ENCODE measurements at regions not wholly inside any gene's neighbourhood (a gene's known extent, or its start where the extent isn't known, plus 50 kb on each side); places are given as distances from the start of the nearest gene placed in this dataset.

DNA sequence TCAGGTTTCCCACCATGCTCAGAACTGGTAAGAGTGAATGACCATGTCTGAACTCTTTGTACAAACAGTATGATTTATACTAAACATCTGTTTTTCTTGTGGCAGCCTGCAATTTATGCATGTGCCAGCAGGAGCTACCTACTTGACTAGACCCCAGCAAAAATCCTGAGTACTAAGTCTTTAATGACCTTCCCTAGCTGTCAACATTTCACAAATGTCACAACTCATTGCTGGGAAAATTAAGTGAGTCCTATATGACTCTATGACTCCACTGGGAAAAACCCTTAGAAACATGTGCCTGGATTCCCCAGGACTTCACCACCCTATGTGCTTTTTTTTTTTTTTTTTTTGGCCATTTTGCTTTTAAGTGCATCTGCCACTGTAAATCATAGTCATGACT, 1225.8 kb downstream of the SUCLG1 start:
- TF ChIP-seq FOXP2 (optimal IDR thresholded peaks at IDR 0.05; ENCODE audit: control extremely low read depth, extremely low read length, insufficient read depth) = no peak
- no peak for TF ChIP-seq EZH2 (IDR thresholded peaks at IDR 0.05)

Data from SK-N-MC (cell line).